Stomach (tissue), 4 donors: ENCODE measurements at regions not wholly inside any gene's neighbourhood (a gene's known extent, or its start where the extent isn't known, plus 50 kb on each side); places are given as distances from the start of the nearest gene placed in this dataset.

ENCODE experiments used
- CTCF ChIP-seq, 7 experiments: fragments of 450-650 bp in 4 of 7; fragments of 200-600 bp in 3 of 7; sonication (generic) in 3 of 7; IDR thresholded peaks; one replicate each; pipeline ENCODE4 v1.5.1; 2016 to 2019; ENCODE audit warnings: antibody characterized with exemption in 7 of 7, control low read depth in 2 of 7, mild to moderate bottlenecking in 1 of 7
- POLR2AphosphoS5 ChIP-seq, 3 donors: sonication (generic); formaldehyde crosslinking; IDR thresholded peaks; one replicate each; pipeline ENCODE4 v1.6.1; 2016; ENCODE audit warnings: antibody characterized with exemption in 3 of 3

GRCh38 chr4:14919785-14920184 lies 82.5 kb upstream of the CPEB2 start:
- TF ChIP-seq CTCF (IDR thresholded peaks at IDR 0.05) (no peak), POLR2AphosphoS5 (IDR thresholded peaks at IDR 0.05) (no peak)
